WTC11 (cell line): ENCODE measurements at regions not wholly inside any gene's neighbourhood (a gene's known extent, or its start where the extent isn't known, plus 50 kb on each side); places are given as distances from the start of the nearest gene placed in this dataset.

Source experiments
- ATF2 ChIP-seq: sonication (generic); formaldehyde crosslinking; IDR thresholded peaks from 2 replicates; pipeline ENCODE4 v1.8.1; 2022; ENCODE audit warnings: low read depth, missing genetic modification reagents, borderline replicate concordance
- CREM ChIP-seq: sonication (generic); formaldehyde crosslinking; IDR thresholded peaks from 2 replicates; pipeline ENCODE4 v1.8.1; 2022; ENCODE audit warnings: mild to moderate bottlenecking, missing genetic modification reagents, moderate library complexity
- CTCF ChIP-seq: fragments of 200-600 bp; IDR thresholded peaks from 2 replicates; pipeline ENCODE4 v1.8.0; 2022; ENCODE audit warnings: antibody characterized with exemption
- ESRRA ChIP-seq: sonication (generic); formaldehyde crosslinking; IDR thresholded peaks from 2 replicates; pipeline ENCODE4 v1.8.1; 2022; ENCODE audit warnings: mild to moderate bottlenecking, missing genetic modification reagents, borderline replicate concordance
- FOXJ3 ChIP-seq: sonication (generic); formaldehyde crosslinking; IDR thresholded peaks from 2 replicates; pipeline ENCODE4 v1.9.0; 2021; ENCODE audit warnings: missing genetic modification reagents, mild to moderate bottlenecking, borderline replicate concordance
- FOXP1 ChIP-seq: sonication (generic); formaldehyde crosslinking; IDR thresholded peaks from 2 replicates; pipeline ENCODE4 v1.8.0; 2022; ENCODE audit warnings: missing genetic modification reagents, mild to moderate bottlenecking, moderate library complexity, borderline replicate concordance
- FOXP4 ChIP-seq: sonication (generic); formaldehyde crosslinking; IDR thresholded peaks from 2 replicates; pipeline ENCODE4 v1.8.0; 2022; ENCODE audit warnings: mild to moderate bottlenecking, missing genetic modification reagents
- GABPB1 ChIP-seq: sonication (generic); formaldehyde crosslinking; IDR thresholded peaks from 2 replicates; pipeline ENCODE4 v1.8.1; 2023; ENCODE audit warnings: mild to moderate bottlenecking, missing genetic modification reagents
- IRF2 ChIP-seq: sonication (generic); formaldehyde crosslinking; IDR thresholded peaks from 2 replicates; pipeline ENCODE4 v1.8.0; 2022; ENCODE audit warnings: low read depth, missing genetic modification reagents, borderline replicate concordance
- NR2C2 ChIP-seq: sonication (generic); formaldehyde crosslinking; IDR thresholded peaks from 2 replicates; pipeline ENCODE4 v1.8.0; 2022; ENCODE audit warnings: mild to moderate bottlenecking, missing genetic modification reagents

DNA sequence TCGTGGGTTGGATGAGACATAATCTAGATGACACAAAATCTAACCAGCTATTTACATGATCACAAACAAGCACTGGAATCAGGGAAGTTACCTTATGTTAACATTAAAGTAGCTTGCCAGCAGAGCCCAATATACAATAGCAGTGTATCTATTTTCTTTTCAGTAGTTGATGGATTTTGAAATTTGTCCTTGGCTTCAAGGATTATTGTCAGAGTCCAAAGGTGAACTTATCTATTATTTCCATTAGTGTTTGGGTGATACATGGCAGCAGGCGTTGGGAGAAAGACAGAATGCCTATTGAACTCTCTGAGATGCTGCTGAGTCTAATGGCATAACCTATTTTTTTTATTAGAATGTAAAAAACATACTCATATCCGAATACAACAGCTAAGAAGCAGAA lies 223.2 kb upstream of the ACTBL2 start:
- TF ChIP-seq ESRRA (CRISPR knock-in tag) (no peak), FOXP1 (no peak), FOXJ3 (CRISPR knock-in tag) (no peak), ATF2 (CRISPR knock-in tag) (no peak), FOXP4 (CRISPR knock-in tag) (no peak), NR2C2 (CRISPR knock-in tag) (no peak), CTCF (no peak), GABPB1 (CRISPR knock-in tag) (no peak), IRF2 (no peak), CREM (CRISPR knock-in tag) (no peak)
